Stimulated activated naive CD8-positive, alpha-beta T cell treated with anti-CD3 and anti-CD28 coated beads, Interleukin-15, amount 100 ng/mL, for 72 hours (primary cell): ENCODE measurements at regions not wholly inside any gene's neighbourhood (a gene's known extent, or its start where the extent isn't known, plus 50 kb on each side); places are given as distances from the start of the nearest gene placed in this dataset.

ENCODE experiments used
- ATAC-seq: fragments of 150-1000 bp; cut with Tn5 transposase; 2 replicates; pipeline ENCODE4 v1.10.0; 2021; ENCODE audit warnings: mild to moderate bottlenecking, moderate library complexity
- DNase-seq, 2 donors: peaks; one replicate each; pipeline ENCODE4 v3.0.0; 2021 to 2022
- H3K27ac Mint-ChIP-seq, 2 donors: one replicate each; pipeline ENCODE4 v1.8.0; 2022; ENCODE audit warnings: mild to moderate bottlenecking in 2 of 2, mixed read lengths in 2 of 2, moderate library complexity in 2 of 2
- H3K27me3 Mint-ChIP-seq: one replicate; pipeline ENCODE4 v1.8.0; 2022; ENCODE audit warnings: mixed read lengths
- H3K4me1 Mint-ChIP-seq: one replicate; pipeline ENCODE4 v1.8.0; 2022; ENCODE audit warnings: mild to moderate bottlenecking, mixed read lengths
- H3K4me3 Mint-ChIP-seq, 2 donors: one replicate each; pipeline ENCODE4 v1.8.0; 2022; ENCODE audit warnings: mild to moderate bottlenecking in 2 of 2, mixed read lengths in 2 of 2, moderate library complexity in 1 of 2
- H3K9me3 Mint-ChIP-seq, 2 donors: one replicate each; pipeline ENCODE4 v1.8.0; 2022; ENCODE audit warnings: mixed read lengths in 2 of 2

DNA sequence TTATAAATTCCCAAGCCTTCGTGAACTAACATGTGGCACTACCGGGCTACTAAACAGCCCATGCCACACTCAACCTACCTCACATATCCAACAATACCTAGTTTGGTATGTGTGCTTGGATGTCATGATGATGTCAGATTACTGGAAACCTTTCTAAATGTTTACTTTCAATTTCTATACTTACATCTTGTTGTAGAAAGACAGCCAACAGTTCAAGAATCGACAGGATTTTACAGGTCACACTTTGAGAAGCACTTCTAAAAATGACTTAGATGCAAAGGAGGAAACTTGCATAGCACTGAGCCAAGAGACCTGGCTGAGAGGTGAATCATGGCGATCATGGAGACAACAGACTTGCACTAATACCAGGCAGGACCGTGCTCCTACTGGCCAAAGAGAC is 209.9 kb downstream of the COL4A1 start:
- ATAC-seq: no peak
- no peak overlapping the region for H3K4me3 Mint-ChIP-seq

DNA sequence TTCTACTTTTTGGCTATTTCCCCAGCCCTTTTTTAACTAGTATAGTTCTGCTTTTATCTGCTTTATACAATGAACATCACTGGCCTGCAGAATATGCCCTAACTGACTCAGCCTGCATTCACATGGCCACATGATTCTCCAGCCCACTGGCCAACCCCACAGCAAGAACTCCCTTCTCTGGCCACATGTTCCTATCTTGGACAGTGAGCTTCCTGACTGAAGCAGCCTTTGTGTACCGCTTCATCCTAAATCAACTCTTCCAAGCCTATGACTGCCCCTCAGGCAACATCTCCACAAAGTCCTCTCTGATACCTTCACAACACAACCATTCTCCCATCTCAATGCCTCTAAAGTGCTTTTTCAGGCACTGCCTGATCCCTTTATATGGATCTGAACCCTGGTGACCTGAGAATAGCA is 214.1 kb downstream of the COL4A1 start:
- H3K9me3 Mint-ChIP-seq: peaks cover 0 to 1% of the 10 kb centered on the region in 2 donors
- H3K4me3 Mint-ChIP-seq: no peak overlapping the region

More for the DNA sequence above, 209.9 kb downstream of the COL4A1 start:
- Mint-ChIP-seq H3K4me1 (no peaks in the 10 kb centered on the region), H3K27me3 (peaks cover 7% of the 10 kb centered on the region), H3K9me3 (peaks cover 11 to 30% of the 10 kb centered on the region in 2 donors), H3K27ac (peak overlapping the region in 1 of 2 donors; percentile 39)
- no peak for DNase-seq

DNA sequence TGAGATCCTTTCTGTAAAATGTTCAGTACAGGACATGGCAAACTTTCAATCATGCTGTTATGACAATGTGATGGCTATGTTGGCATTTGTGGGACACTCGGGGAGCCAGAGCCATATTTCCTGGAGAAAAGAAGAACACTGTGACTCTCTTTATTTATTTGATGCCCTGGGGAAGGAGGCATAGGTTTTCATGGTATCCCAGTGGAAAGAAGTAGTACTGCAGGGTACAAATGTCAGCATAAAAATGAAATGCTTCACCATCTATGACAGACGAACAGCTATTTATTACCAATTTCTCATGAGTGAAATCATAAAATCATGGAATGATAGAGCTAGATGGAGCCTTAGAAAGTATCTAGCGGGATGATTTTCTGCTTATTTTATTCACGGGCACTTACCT is 217.1 kb downstream of the COL4A1 start:
- Mint-ChIP-seq H3K4me1 (no peaks in the 10 kb centered on the region), H3K27ac (no peak overlapping the region), H3K9me3 (peaks cover 0 to 4% of the 10 kb centered on the region in 2 donors), H3K4me3 (no peak overlapping the region), H3K27me3 (peaks cover 7% of the 10 kb centered on the region)
- no peak for ATAC-seq
- DNase-seq: no peak

More for the DNA sequence above, 214.1 kb downstream of the COL4A1 start:
- Mint-ChIP-seq H3K4me1 (no peaks in the 10 kb centered on the region), H3K27me3 (peaks cover 7% of the 10 kb centered on the region), H3K27ac (no peak overlapping the region)
- ATAC-seq (no peak), DNase-seq (no peak)

DNA sequence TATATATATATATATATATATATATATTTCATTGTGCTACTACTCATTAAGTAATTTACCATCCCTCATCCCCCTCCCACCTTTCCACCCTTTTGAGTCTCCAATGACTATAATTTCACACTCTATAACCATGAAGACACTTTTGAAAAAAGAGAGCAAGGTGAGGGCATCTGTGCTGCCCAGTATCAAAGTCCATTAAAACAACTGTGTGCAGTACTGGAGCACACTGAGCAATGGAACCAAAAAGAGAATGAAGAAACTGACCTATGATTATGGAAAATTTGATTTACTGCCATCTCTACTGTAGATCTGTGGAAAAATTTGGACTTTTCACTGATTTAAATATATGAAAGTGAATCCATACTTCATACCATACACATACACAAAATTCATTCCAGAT is 217.9 kb downstream of the COL4A1 start:
- ATAC-seq (no peak), DNase-seq (no peak)
- Mint-ChIP-seq H3K4me3 (no peak overlapping the region), H3K9me3 (peaks cover 4 to 11% of the 10 kb centered on the region in 2 donors), H3K27me3 (peaks cover 7% of the 10 kb centered on the region), H3K27ac (no peak overlapping the region), H3K4me1 (no peaks in the 10 kb centered on the region)

DNA sequence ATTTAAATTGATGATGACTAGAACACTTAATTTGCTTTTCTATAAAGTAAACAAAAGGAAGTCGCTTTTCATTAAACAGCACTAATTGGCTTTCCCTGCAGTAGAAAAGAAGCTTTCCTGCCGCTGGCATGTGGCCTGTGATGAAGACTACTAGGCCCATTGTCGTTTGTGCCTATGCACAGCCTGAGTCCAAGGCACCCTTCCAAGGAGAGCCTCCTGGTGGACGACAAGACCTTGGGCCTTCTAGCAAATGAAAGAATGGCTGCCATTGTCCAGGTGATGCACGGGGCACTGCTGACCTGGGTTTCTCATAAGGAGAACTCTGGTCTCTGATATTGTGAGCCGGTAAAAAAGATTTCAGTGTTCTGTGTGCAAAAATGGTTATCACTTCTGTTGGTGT is 233.0 kb downstream of the COL4A1 start:
- no peaks in the 10 kb centered on the region for H3K9me3 Mint-ChIP-seq
- no peak overlapping the region for H3K27ac Mint-ChIP-seq
- H3K4me1 Mint-ChIP-seq: no peaks in the 10 kb centered on the region
- H3K4me3 Mint-ChIP-seq: no peak overlapping the region
- H3K27me3 Mint-ChIP-seq: peaks cover 24% of the 10 kb centered on the region
- DNase-seq (no peak), ATAC-seq (no peak)

DNA sequence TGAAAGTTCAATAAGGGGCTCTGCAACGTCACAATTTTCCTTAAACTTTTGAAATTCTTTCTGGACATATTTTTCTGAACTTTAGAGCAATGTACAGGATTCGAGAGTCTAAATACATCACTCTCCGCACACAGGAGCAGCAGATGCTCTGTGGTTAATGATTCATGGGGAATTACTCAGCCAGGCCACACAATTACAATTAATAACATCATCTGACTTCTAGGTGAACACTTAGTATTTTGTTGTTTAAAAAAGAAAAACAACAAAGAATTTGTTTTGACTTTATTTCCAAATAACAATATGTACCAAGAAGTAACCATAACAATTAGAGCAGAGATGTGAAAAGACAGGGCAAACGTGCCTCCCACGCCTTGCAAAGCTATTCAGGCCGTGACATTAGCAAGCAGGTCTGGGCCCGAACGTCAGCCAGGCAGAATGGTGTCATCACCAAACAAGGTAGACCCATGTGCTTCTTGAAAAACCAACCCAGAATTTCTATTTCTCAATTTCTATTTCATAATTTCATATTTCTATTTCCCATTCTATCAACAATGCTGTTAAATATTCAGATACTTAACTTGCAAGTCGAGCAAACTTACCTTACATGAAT is 236.3 kb downstream of the COL4A1 start:
- no peaks in the 10 kb centered on the region for H3K4me1 Mint-ChIP-seq
- DNase-seq (no peak), ATAC-seq (no peak)
- H3K27me3 Mint-ChIP-seq: peaks cover 9% of the 10 kb centered on the region
- H3K9me3 Mint-ChIP-seq: peaks cover 0 to 5% of the 10 kb centered on the region in 2 donors
- H3K27ac Mint-ChIP-seq: no peak overlapping the region
- no peak overlapping the region for H3K4me3 Mint-ChIP-seq

DNA sequence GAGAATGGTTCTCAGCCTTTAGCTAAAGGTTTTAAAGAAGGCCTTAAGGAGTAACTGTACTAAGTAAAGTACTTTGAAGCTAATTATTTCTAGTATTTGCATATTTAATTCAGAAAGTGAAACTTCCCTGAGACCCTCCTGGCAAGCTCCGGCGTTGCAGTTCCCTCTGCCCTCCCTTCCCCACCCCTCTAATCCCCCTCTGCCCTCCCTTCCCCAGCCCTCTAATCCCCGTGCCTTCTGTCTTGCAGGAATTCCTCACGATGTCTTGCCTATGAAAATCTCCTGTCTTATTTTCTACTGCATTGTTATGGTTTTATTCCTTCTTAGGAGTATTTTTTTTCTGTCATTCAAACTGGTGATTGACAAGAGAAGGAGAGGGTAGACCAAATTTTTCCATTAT is 236.9 kb downstream of the COL4A1 start:
- no peak overlapping the region for H3K27ac Mint-ChIP-seq
- H3K4me3 Mint-ChIP-seq: no peak overlapping the region
- no peaks in the 10 kb centered on the region for H3K4me1 Mint-ChIP-seq
- H3K27me3 Mint-ChIP-seq: peaks cover 9% of the 10 kb centered on the region
- no peak for DNase-seq
- H3K9me3 Mint-ChIP-seq: peaks cover 0 to 5% of the 10 kb centered on the region in 2 donors
- ATAC-seq: no peak

DNA sequence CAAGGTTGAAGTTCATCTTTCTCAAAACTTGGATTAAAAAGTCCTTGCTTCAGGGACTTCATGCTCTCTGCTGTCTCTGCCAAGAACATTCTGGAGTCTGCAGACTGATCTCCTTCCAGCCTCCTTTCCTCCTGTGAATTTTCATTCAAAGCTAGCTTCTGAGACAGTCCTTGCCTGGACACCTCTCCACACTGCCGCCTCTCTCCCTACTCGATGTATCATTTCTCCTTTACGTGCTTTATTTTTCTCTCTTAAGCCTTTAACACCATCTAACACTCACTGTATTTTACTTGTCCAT is 238.8 kb downstream of the COL4A1 start:
- Mint-ChIP-seq H3K27ac (peak overlapping the region in 1 of 2 donors; percentile 3), H3K4me1 (no peaks in the 10 kb centered on the region), H3K4me3 (no peak overlapping the region), H3K27me3 (peaks cover 9% of the 10 kb centered on the region), H3K9me3 (peaks cover 0 to 5% of the 10 kb centered on the region in 2 donors)
- ATAC-seq (no peak), DNase-seq (no peak)

DNA sequence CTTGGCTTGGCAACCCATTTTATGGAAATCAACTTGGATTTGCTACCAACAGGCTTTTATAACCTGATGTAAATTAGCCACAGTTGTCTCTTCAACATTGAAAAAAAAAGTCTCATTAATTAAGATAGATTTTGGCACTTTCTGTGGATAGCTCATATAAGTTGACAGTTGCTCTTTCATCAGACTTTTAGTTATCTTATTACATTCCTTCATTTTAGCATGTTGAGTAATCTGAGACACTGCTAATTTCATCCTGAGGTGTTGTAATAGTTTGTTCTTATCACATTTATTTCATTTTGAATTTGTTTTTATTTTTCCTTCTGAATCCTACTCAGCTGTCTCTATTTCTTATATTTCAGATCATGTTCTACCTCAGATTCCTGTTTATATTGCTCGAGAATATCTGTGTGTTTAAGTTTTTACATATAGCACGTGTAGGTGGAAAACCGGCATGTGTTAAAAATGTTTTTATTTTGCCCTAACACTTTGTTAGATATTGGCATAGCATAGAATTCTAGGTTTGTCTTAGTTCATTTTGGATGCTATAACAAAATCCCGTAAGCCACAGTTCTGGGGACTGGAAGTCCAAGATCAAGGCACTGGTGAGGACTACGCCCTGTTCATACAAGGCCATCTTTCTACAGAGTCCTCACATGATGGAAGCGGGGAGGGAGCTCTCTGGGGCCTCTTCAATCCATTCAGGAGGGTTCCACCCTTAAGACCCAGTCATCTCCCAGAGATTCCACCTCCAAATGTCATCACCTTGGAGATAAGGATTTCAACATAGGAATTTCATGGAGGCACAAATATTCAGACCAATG is 239.4 kb downstream of the COL4A1 start:
- H3K27me3 Mint-ChIP-seq: peaks cover 9% of the 10 kb centered on the region
- no peaks in the 10 kb centered on the region for H3K4me1 Mint-ChIP-seq
- no peak for DNase-seq
- H3K9me3 Mint-ChIP-seq: peaks cover 0 to 5% of the 10 kb centered on the region in 2 donors
- H3K27ac Mint-ChIP-seq: no peak overlapping the region
- H3K4me3 Mint-ChIP-seq: no peak overlapping the region
- no peak for ATAC-seq

DNA sequence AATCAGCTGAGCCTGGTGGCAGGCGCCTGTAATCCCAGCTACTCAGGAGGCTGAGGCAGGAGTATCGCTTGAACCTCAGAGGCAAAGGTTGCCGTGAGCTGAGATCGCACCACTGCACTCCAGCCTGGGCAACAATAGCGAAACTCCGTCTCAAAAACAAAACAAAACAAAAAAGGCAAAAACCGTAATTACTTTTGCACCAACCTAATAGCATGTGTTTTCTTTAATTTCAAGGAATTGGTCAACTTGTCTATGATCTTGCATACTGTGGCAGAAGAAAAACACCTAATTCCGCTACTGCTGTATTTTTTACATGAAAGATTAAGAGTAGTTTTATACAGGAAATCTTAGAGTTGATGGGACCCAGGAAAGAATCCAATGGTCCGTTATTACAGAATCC is 241.2 kb downstream of the COL4A1 start:
- ATAC-seq (no peak), DNase-seq (no peak)
- H3K27me3 Mint-ChIP-seq: no peaks in the 10 kb centered on the region
- H3K9me3 Mint-ChIP-seq: peaks cover 0 to 5% of the 10 kb centered on the region in 2 donors
- no peaks in the 10 kb centered on the region for H3K4me1 Mint-ChIP-seq
- no peak overlapping the region for H3K27ac Mint-ChIP-seq
- no peak overlapping the region for H3K4me3 Mint-ChIP-seq

DNA sequence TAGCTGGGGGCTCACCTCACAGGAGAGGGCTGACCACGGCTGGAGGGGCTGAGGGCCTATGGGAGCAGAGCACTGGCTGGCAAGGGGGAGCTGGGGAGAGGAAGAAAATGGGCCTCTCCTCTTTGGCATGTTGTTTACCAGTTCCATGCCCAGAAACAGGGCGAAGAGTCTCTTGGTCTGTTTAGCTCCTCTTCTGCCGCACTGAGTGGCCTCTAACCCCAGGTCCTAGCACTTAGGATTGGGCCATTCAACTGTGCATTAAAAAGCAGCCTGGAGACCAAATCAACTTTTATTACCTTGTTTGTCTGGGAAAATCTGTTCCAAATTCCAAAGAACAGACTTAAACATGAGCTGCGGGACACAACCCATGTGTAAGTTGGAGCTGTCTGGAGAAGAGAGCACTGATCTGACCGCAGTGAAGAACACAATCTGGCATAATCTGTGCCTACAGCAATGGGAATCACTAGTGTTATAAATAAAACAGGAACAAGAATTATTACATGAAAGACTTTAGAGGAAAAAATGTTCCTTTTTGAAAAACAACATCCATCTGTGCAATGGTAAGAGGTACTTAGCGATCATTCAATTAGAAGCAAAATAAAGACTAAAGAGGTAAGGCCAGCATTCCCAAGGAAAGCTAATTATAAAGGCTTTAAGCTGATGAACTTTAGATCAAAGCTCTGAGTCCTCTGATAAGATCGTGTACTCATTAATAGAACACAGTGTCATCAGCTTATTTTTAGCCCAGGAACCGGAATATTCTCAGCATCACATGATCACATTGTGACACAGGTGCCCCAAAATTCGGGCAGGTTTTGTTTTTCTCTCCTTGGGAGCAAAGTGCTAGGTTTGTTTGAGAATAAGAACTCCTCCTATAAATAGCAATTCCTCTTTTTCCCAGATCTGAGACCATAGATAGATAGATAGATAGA is 243.2 kb downstream of the COL4A1 start:
- ATAC-seq: no peak
- H3K27me3 Mint-ChIP-seq: no peaks in the 10 kb centered on the region
- H3K4me3 Mint-ChIP-seq: no peak overlapping the region
- no peak for DNase-seq
- H3K9me3 Mint-ChIP-seq: peaks cover 0 to 5% of the 10 kb centered on the region in 2 donors
- H3K27ac Mint-ChIP-seq: no peak overlapping the region
- H3K4me1 Mint-ChIP-seq: no peaks in the 10 kb centered on the region

DNA sequence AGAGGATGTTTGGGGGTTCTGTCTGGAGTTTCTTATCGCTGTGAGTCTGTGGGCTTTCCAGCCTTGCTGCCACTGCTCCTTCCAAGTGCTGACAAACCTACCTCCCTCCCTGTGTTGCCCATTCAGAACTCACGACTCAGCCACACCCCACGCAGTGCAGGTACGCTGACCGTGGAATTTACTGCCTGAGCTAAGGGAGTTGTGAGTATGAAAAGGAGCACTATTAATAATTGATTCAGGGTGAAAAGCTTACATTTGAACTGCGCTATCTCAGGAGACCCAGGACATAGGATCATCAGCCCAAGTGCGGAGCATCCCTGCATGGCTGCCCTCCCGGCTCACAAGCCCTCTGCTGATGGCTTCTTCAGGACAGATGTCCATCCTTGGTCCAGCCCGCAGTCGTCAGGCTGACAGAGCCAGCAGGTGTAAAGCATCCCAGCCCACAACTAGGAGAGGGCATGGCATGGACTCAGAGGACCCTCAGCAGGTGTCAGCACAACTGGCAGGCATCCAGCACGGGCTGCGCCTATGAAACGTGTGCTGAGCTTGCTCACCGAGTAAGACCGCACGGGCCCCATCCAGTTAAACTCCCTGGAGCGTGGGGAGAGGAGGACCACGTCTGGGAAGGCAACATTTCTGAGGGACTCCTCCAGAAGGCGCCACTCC is 244.0 kb downstream of the COL4A1 start:
- Mint-ChIP-seq H3K4me1 (no peaks in the 10 kb centered on the region), H3K27me3 (no peaks in the 10 kb centered on the region), H3K9me3 (peaks cover 0 to 5% of the 10 kb centered on the region in 2 donors), H3K4me3 (no peak overlapping the region), H3K27ac (no peak overlapping the region)
- DNase-seq: no peak
- no peak for ATAC-seq

DNA sequence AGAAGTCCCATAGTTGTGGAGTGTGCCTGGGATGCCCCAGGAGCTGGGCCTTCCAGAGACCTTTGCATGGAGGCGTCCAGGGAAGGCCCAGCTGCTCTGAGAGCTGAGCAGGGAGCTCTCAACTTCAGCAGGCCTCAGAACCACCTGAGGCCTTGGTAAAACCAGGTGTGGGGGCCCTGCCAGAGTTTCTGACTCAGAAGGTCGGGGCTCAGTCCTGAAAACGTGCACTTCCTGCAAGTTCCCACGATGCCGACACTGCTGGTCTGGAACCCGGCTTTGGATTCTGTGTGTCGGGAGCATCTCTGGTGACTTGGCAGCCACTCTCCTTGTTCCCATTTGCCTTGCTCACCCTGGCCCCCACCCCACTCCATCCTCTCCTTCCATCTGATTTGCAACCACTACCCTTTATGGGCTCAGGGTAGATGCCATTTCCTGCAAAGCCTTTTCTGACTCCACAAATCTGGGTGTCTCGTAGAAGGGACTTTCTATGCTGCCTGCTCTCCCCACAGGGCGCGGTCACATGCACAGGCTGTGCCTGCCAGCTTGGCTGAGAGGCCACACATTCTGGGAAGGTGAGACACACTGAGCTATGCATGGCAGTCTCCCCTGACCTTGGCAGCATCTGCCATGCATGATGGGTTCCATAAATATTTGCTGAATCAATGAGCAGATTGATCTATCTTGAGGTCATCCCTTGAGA is 244.7 kb downstream of the COL4A1 start:
- peaks cover 5% of the 10 kb centered on the region for H3K27me3 Mint-ChIP-seq
- H3K27ac Mint-ChIP-seq: no peak overlapping the region
- ATAC-seq (no peak), DNase-seq (no peak)
- H3K9me3 Mint-ChIP-seq: peaks cover 0 to 5% of the 10 kb centered on the region in 2 donors
- H3K4me1 Mint-ChIP-seq: no peaks in the 10 kb centered on the region
- H3K4me3 Mint-ChIP-seq: no peak overlapping the region

DNA sequence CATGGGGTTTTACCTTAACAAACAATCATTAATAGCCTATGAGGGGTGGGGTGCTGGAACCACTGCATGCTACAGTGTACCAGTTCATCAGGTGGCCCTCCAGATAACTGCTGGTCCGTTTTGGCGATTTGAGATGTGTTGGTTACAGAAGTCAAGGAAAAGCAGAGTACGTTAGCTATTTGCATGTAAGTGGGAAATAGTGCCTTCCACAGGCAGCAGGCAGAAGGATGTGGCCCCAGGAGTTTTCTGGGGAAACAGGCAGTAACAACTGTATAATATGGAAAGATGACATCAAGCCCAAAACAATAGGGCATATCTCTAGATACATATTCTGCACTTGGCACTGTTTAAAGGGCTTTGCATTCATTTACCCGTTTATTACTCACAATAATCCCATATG is 245.7 kb downstream of the COL4A1 start:
- peaks cover 0 to 4% of the 10 kb centered on the region in 2 donors for H3K9me3 Mint-ChIP-seq
- H3K4me3 Mint-ChIP-seq: no peak overlapping the region
- H3K27ac Mint-ChIP-seq: no peak overlapping the region
- H3K27me3 Mint-ChIP-seq: peaks cover 10% of the 10 kb centered on the region
- DNase-seq (no peak), ATAC-seq (no peak)
- no peaks in the 10 kb centered on the region for H3K4me1 Mint-ChIP-seq

DNA sequence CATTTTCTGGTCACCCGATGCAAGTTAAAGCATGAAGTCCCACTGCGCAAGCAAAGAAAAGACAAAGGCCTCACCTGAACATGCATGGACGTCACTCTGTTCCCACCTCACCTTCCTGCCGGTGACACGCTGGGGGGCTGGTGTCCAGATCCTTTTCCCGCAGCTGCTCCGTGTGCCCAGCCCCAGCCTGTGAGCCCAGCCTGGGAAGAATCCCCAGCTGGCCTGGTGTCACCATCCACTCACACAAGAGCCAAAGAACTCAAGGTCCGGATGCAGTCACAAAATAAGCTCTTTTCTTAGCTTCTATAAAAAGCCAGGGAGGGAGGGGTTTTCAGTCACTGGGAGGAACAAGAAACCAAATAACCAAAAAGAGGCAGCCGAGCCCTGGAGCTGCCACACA is 249.9 kb downstream of the COL4A1 start:
- peaks cover 30% of the 10 kb centered on the region for H3K27me3 Mint-ChIP-seq

More for the DNA sequence above, 249.9 kb downstream of the COL4A1 start:
- Mint-ChIP-seq H3K4me1 (peaks cover 8% of the 10 kb centered on the region), H3K27ac (no peak overlapping the region), H3K9me3 (no peaks in the 10 kb centered on the region), H3K4me3 (no peak overlapping the region)
- ATAC-seq: no peak
- no peak for DNase-seq
